Adrenal gland (tissue), 5 donors: ENCODE measurements at regions not wholly inside any gene's neighbourhood (a gene's known extent, or its start where the extent isn't known, plus 50 kb on each side); places are given as distances from the start of the nearest gene placed in this dataset.

Experiments used
- CTCF ChIP-seq, 6 experiments: fragments of 450-650 bp in 4 of 6; fragments of 200-600 bp in 2 of 6; sonication (generic) in 1 of 6; IDR thresholded peaks; 1 replicate in 5 of 6; 2 replicates in 1 of 6; pipeline versions ENCODE4 v1.5.1 to v1.8.0; 2016 to 2021; ENCODE audit warnings: antibody characterized with exemption in 6 of 6, mild to moderate bottlenecking in 2 of 6, moderate library complexity in 1 of 6
- POLR2A ChIP-seq, 2 donors: fragments of 450-650 bp; IDR thresholded peaks; one replicate each; pipeline ENCODE4 v1.6.1; 2017; ENCODE audit warnings: antibody characterized with exemption in 2 of 2, mild to moderate bottlenecking in 2 of 2, moderate library complexity in 1 of 2
- donor health status: DM: no; HTN: no; CAD: no.

DNA sequence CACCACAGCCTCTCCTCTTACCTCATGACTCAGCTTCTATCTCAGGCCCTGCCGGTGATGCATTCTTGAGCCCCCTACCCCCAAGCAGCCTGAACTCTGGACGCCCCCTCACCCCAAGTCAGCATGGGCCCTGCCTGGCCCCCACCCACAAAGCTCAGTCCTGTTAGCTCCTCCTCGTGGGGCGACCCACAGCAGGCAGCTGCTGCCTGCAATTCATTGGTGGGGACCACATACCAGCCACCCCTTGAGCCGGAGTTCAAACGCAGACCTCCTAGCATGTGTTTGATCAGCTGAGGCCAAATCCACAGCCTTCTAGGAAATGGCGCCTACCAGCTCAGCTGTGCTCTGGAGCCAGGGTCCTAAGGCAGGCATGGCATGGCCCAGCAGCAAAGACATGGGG is 111.8 kb downstream of the EFNB1 start:
- TF ChIP-seq CTCF (IDR thresholded peaks at IDR 0.05) (no peak), POLR2A (IDR thresholded peaks at IDR 0.05) (no peak)
